WTC11 (cell line): ENCODE measurements at regions not wholly inside any gene's neighbourhood (a gene's known extent, or its start where the extent isn't known, plus 50 kb on each side); places are given as distances from the start of the nearest gene placed in this dataset.

Experiments
- ATAC-seq: fragments of 200-7000 bp; cut with Tn5 transposase; 2 replicates; pipeline ENCODE4 v1.10.0; 2021; ENCODE audit warnings: mild to moderate bottlenecking, moderate library complexity
- CTCF ChIA-PET: fragments of 300-600 bp; sonication (Branson Sonifier 250); formaldehyde crosslinking; loops from one replicate; lab custom pipeline; 2021; ENCODE audit warnings: antibody characterized with exemption; lab: Charles Lee
- POLR2A ChIA-PET: fragments of 350-600 bp; sonication (Branson Sonifier 250); formaldehyde crosslinking; loops from one replicate; lab custom pipeline; 2021; ENCODE audit warnings: antibody characterized with exemption; lab: Charles Lee
- DNase-seq: peaks from one replicate; pipeline ENCODE4 v3.0.0; 2021; ENCODE audit warnings: low spot score
- H3K27ac Mint-ChIP-seq: 2 replicates; pipeline ENCODE4 v1.8.0; 2021; ENCODE audit warnings: mixed read lengths
- H3K27me3 Mint-ChIP-seq: 2 replicates; pipeline ENCODE4 v1.8.0; 2021; ENCODE audit warnings: low read depth, mild to moderate bottlenecking, moderate library complexity, mixed read lengths
- H3K36me3 Mint-ChIP-seq: 2 replicates; pipeline ENCODE4 v1.8.0; 2021; ENCODE audit warnings: mixed read lengths
- H3K4me1 Mint-ChIP-seq: 2 replicates; pipeline ENCODE4 v1.8.0; 2022; ENCODE audit warnings: mixed read lengths
- H3K4me3 Mint-ChIP-seq: 2 replicates; pipeline ENCODE4 v1.8.0; 2021; ENCODE audit warnings: mild to moderate bottlenecking, moderate library complexity, mixed read lengths
- H3K9me3 Mint-ChIP-seq: 2 replicates; pipeline ENCODE4 v1.8.0; 2021; ENCODE audit warnings: mixed read lengths
- CBFB ChIP-seq: sonication (generic); formaldehyde crosslinking; IDR thresholded peaks from 2 replicates; pipeline ENCODE4 v1.8.1; 2022; ENCODE audit warnings: mild to moderate bottlenecking, low read depth, missing genetic modification reagents
- CREB1 ChIP-seq: sonication (generic); formaldehyde crosslinking; IDR thresholded peaks from 2 replicates; pipeline ENCODE4 v1.8.0; 2023; ENCODE audit warnings: mild to moderate bottlenecking, missing genetic modification reagents
- FOXP1 ChIP-seq: sonication (generic); formaldehyde crosslinking; IDR thresholded peaks from 2 replicates; pipeline ENCODE4 v1.8.0; 2022; ENCODE audit warnings: missing genetic modification reagents, mild to moderate bottlenecking, moderate library complexity, borderline replicate concordance
- GRHL2 ChIP-seq: fragments of 250-450 bp; sonication (Bioruptor Pico); IDR thresholded peaks from 2 replicates; pipeline ENCODE4 v1.8.0; 2022; ENCODE audit warnings: mild to moderate bottlenecking, moderate library complexity; ENCODE audit not compliant: insufficient replicate concordance, severe bottlenecking
- HMGA2 ChIP-seq: fragments of 250-450 bp; sonication (Bioruptor Pico); IDR thresholded peaks from 2 replicates; pipeline ENCODE4 v1.4.0; 2021; ENCODE audit warnings: mild to moderate bottlenecking, moderate library complexity
- JAZF1 ChIP-seq: fragments of 250-450 bp; sonication (Bioruptor Pico); IDR thresholded peaks from 2 replicates; pipeline ENCODE4 v1.9.0; 2021; ENCODE audit warnings: moderate library complexity, mild to moderate bottlenecking, inconsistent platforms
- NFATC4 ChIP-seq: fragments of 250-450 bp; sonication (Bioruptor Pico); IDR thresholded peaks from 2 replicates; pipeline ENCODE4 v1.9.0; 2021; ENCODE audit warnings: mild to moderate bottlenecking
- NR2C2 ChIP-seq: sonication (generic); formaldehyde crosslinking; IDR thresholded peaks from 2 replicates; pipeline ENCODE4 v1.8.0; 2022; ENCODE audit warnings: mild to moderate bottlenecking, missing genetic modification reagents
- RELA ChIP-seq: sonication (generic); formaldehyde crosslinking; IDR thresholded peaks from 2 replicates; pipeline ENCODE4 v1.8.1; 2022; ENCODE audit warnings: missing genetic modification reagents, mild to moderate bottlenecking, borderline replicate concordance
- TCF7 ChIP-seq: sonication (generic); formaldehyde crosslinking; IDR thresholded peaks from 2 replicates; pipeline ENCODE4 v1.8.0; 2022; ENCODE audit warnings: mild to moderate bottlenecking, low read depth, missing genetic modification reagents, moderate library complexity
- ZNF219 ChIP-seq: sonication (generic); formaldehyde crosslinking; IDR thresholded peaks from 2 replicates; pipeline ENCODE4 v1.8.0; 2023; ENCODE audit warnings: missing genetic modification reagents, mild to moderate bottlenecking, borderline replicate concordance
- ZNF263 ChIP-seq: sonication (generic); formaldehyde crosslinking; IDR thresholded peaks from 2 replicates; pipeline ENCODE4 v1.8.1; 2022; ENCODE audit warnings: low read depth, mild to moderate bottlenecking, moderate library complexity, missing genetic modification reagents
- ZNF317 ChIP-seq: sonication (generic); formaldehyde crosslinking; IDR thresholded peaks from 2 replicates; pipeline ENCODE4 v1.8.1; 2023; ENCODE audit warnings: low read depth, mild to moderate bottlenecking, moderate library complexity, missing genetic modification reagents, borderline replicate concordance
- ZNF396 ChIP-seq: fragments of 250-450 bp; sonication (Bioruptor Pico); IDR thresholded peaks from 2 replicates; pipeline ENCODE4 v1.8.0; 2021; ENCODE audit warnings: mild to moderate bottlenecking, moderate library complexity, borderline replicate concordance
- TF ChIP-seq, protein P1 (sequence below): sonication (generic); formaldehyde crosslinking; IDR thresholded peaks from 2 replicates; pipeline ENCODE4 v1.8.0; 2022; ENCODE audit warnings: mild to moderate bottlenecking, missing genetic modification reagents
- TF ChIP-seq, protein P2 (sequence below): sonication (generic); formaldehyde crosslinking; IDR thresholded peaks from 2 replicates; pipeline ENCODE4 v1.8.0; 2022; ENCODE audit warnings: mild to moderate bottlenecking, missing genetic modification reagents
- TF ChIP-seq, protein P3 (sequence below): sonication (generic); formaldehyde crosslinking; IDR thresholded peaks from 2 replicates; pipeline ENCODE4 v1.8.0; 2022; ENCODE audit warnings: mild to moderate bottlenecking, missing genetic modification reagents
- TF ChIP-seq, protein P4 (sequence below): fragments of 200-600 bp; IDR thresholded peaks from 2 replicates; pipeline ENCODE4 v1.8.0; 2022; ENCODE audit warnings: antibody characterized with exemption
- TF ChIP-seq, protein P5 (sequence below): fragments of 250-450 bp; sonication (Bioruptor Pico); conservative IDR thresholded peaks from 2 replicates; pipeline ENCODE4 v1.9.0; 2021; ENCODE audit warnings: mild to moderate bottlenecking
- TF ChIP-seq, protein P6 (sequence below): sonication (generic); formaldehyde crosslinking; IDR thresholded peaks from 2 replicates; pipeline ENCODE4 v1.8.0; 2023; ENCODE audit warnings: missing genetic modification reagents
- TF ChIP-seq, protein P7 (sequence below): sonication (generic); formaldehyde crosslinking; IDR thresholded peaks from 2 replicates; pipeline ENCODE4 v1.8.0; 2022; ENCODE audit warnings: missing genetic modification reagents
- TF ChIP-seq, protein P8 (sequence below): sonication (generic); formaldehyde crosslinking; conservative IDR thresholded peaks from 2 replicates; pipeline ENCODE4 v1.8.1; 2022; ENCODE audit warnings: mild to moderate bottlenecking, missing genetic modification reagents

DNA sequence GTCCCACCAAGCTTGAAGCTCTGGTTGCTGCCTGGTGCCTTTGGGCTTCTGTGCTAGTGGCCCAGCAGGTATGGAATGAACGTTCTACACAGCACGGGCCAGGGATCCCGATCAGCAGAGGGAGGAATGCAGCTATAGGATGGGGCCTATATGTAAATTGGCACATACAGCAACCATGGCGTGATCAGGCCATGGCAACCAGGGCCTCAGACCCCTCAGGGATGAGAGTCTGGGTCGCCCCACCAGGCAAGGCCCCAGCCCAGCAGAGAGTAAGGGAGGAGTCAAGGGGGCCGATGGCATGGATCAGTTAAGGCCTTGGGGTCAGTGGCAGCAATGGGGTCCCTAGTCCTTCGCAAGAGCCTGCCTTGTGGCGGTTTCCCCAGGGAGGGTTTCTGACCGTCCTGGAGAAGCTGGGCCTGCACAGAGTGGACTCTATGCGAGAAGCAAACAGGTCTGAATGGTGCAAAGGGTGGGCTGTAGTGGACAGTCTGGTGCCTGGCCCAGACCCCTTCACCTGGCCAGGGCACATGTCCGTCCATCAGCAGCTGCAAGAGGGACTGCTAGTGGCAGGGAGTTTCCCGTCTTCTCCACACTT, 98.2 kb upstream of the SLC22A11 start:
- H3K27ac Mint-ChIP-seq = no peak overlapping the region
- H3K4me1 Mint-ChIP-seq = peaks cover 16% of the 10 kb centered on the region
- ATAC-seq = no peak
- CTCF ChIA-PET = interaction anchor here (0.9 to 3.2 kb wide), 4 partner anchors 9 to 193 kb away, joined by 3 to 41 read pairs (median 6); no protein-coding TSS in a partner anchor
- TF ChIP-seq TCF7 (CRISPR knock-in tag) (no peak), JAZF1 (CRISPR knock-in tag) (no peak)
- TF ChIP-seq, protein P1, sequence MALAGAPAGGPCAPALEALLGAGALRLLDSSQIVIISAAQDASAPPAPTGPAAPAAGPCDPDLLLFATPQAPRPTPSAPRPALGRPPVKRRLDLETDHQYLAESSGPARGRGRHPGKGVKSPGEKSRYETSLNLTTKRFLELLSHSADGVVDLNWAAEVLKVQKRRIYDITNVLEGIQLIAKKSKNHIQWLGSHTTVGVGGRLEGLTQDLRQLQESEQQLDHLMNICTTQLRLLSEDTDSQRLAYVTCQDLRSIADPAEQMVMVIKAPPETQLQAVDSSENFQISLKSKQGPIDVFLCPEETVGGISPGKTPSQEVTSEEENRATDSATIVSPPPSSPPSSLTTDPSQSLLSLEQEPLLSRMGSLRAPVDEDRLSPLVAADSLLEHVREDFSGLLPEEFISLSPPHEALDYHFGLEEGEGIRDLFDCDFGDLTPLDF (CRISPR knock-in tag) = no peak
- TF ChIP-seq, protein P2, sequence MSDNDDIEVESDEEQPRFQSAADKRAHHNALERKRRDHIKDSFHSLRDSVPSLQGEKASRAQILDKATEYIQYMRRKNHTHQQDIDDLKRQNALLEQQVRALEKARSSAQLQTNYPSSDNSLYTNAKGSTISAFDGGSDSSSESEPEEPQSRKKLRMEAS (CRISPR knock-in tag) = no peak
- TF ChIP-seq, protein P3, sequence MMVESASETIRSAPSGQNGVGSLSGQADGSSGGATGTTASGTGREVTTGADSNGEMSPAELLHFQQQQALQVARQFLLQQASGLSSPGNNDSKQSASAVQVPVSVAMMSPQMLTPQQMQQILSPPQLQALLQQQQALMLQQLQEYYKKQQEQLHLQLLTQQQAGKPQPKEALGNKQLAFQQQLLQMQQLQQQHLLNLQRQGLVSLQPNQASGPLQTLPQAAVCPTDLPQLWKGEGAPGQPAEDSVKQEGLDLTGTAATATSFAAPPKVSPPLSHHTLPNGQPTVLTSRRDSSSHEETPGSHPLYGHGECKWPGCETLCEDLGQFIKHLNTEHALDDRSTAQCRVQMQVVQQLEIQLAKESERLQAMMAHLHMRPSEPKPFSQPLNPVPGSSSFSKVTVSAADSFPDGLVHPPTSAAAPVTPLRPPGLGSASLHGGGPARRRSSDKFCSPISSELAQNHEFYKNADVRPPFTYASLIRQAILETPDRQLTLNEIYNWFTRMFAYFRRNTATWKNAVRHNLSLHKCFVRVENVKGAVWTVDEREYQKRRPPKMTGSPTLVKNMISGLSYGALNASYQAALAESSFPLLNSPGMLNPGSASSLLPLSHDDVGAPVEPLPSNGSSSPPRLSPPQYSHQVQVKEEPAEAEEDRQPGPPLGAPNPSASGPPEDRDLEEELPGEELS (CRISPR knock-in tag) = no peak
- TF ChIP-seq, all 79 proteins: peak for 0
- Mint-ChIP-seq H3K4me3 (no peak overlapping the region), H3K27me3 (peaks cover 60% of the 10 kb centered on the region), H3K9me3 (no peaks in the 10 kb centered on the region), H3K36me3 (no peaks in the 10 kb centered on the region)
- POLR2A ChIA-PET = interaction anchor here (1.2 kb wide), 1 partner anchor 8 kb away, joined by 4 read pairs; no protein-coding TSS in a partner anchor
- no peak for DNase-seq

DNA sequence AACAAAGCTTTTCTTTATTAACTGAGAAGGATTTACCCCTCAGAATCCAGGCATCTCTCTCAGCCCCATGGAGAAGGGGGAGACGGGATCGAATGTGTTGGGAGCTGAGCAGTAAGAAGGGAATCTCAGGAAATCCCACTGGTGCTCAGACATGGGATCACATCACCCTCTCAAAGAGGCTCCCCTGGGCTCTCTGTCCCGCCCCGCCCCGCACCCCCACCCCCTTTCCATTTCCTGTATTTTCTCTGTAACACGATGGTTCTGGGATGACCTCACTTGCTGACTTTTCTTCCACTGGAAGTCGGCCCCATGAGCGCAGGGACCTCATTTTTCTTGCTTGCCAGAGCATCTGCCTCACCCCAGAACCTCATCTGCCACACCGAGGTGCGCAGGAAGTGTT, 96.7 kb upstream of the SLC22A11 start:
- ATAC-seq = peak; percentile 43; the same call in 1 of the 2 replicates
- Mint-ChIP-seq H3K36me3 (no peaks in the 10 kb centered on the region), H3K4me1 (peaks cover 16% of the 10 kb centered on the region), H3K27ac (no peak overlapping the region), H3K9me3 (no peaks in the 10 kb centered on the region), H3K4me3 (no peak overlapping the region), H3K27me3 (peaks cover 51% of the 10 kb centered on the region)
- no peak for DNase-seq
- ChIA-PET CTCF (interaction anchor here (0.8 to 3.2 kb wide), 5 partner anchors 10 to 230 kb away, joined by 4 to 41 read pairs (median 6); no protein-coding TSS in a partner anchor), POLR2A (no interaction called here)
- TF ChIP-seq GRHL2 (CRISPR knock-in tag) = no peak
- TF ChIP-seq ZNF219 = no peak
- TF ChIP-seq FOXP1 (CRISPR knock-in tag) = no peak
- no peak for TF ChIP-seq ZNF317 (CRISPR knock-in tag)
- TF ChIP-seq, protein P4, sequence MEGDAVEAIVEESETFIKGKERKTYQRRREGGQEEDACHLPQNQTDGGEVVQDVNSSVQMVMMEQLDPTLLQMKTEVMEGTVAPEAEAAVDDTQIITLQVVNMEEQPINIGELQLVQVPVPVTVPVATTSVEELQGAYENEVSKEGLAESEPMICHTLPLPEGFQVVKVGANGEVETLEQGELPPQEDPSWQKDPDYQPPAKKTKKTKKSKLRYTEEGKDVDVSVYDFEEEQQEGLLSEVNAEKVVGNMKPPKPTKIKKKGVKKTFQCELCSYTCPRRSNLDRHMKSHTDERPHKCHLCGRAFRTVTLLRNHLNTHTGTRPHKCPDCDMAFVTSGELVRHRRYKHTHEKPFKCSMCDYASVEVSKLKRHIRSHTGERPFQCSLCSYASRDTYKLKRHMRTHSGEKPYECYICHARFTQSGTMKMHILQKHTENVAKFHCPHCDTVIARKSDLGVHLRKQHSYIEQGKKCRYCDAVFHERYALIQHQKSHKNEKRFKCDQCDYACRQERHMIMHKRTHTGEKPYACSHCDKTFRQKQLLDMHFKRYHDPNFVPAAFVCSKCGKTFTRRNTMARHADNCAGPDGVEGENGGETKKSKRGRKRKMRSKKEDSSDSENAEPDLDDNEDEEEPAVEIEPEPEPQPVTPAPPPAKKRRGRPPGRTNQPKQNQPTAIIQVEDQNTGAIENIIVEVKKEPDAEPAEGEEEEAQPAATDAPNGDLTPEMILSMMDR = no peak
- no peak for TF ChIP-seq NR2C2 (CRISPR knock-in tag)
- TF ChIP-seq RELA = no peak
- TF ChIP-seq, protein P5, sequence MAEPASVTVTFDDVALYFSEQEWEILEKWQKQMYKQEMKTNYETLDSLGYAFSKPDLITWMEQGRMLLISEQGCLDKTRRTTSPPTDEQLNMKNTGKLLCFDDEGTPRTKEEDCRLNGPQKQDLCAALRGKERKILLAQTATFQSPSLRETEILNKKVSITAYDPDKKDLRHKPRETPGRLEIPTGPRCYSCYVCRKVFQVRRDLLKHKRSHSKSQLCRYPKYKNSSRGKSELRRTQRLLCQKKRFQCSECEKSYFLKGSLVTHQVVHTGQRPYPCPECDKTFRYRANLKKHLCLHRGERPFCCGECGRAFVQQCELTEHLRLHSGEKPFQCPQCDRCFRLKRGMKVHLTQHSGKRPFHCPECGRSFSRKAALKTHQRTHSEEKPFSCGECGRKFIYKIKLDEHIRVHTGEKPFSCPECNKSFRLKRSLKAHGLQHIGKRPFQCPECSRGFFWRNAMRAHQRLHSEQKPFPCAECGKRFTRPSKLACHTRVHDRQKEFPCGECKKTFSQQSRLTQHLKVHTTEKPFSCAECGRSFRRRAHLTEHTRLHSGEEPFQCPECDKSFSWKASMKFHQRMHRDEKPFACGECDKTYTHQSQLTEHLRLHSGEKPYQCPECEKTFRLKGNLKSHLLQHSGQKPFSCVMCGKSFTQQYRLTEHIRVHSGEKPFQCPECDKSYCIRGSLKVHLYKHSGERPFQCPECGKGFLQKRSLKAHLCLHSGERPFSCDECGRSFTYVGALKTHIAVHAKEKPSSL (CRISPR knock-in tag) = no peak
- TF ChIP-seq HMGA2 (CRISPR knock-in tag) = no peak
- TF ChIP-seq ZNF263 (CRISPR knock-in tag) = no peak
- TF ChIP-seq, protein P6, sequence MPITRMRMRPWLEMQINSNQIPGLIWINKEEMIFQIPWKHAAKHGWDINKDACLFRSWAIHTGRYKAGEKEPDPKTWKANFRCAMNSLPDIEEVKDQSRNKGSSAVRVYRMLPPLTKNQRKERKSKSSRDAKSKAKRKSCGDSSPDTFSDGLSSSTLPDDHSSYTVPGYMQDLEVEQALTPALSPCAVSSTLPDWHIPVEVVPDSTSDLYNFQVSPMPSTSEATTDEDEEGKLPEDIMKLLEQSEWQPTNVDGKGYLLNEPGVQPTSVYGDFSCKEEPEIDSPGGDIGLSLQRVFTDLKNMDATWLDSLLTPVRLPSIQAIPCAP (CRISPR knock-in tag) = no peak
- TF ChIP-seq CBFB (CRISPR knock-in tag) = no peak
- TF ChIP-seq NFATC4 (CRISPR knock-in tag) = no peak
- TF ChIP-seq, protein P7, sequence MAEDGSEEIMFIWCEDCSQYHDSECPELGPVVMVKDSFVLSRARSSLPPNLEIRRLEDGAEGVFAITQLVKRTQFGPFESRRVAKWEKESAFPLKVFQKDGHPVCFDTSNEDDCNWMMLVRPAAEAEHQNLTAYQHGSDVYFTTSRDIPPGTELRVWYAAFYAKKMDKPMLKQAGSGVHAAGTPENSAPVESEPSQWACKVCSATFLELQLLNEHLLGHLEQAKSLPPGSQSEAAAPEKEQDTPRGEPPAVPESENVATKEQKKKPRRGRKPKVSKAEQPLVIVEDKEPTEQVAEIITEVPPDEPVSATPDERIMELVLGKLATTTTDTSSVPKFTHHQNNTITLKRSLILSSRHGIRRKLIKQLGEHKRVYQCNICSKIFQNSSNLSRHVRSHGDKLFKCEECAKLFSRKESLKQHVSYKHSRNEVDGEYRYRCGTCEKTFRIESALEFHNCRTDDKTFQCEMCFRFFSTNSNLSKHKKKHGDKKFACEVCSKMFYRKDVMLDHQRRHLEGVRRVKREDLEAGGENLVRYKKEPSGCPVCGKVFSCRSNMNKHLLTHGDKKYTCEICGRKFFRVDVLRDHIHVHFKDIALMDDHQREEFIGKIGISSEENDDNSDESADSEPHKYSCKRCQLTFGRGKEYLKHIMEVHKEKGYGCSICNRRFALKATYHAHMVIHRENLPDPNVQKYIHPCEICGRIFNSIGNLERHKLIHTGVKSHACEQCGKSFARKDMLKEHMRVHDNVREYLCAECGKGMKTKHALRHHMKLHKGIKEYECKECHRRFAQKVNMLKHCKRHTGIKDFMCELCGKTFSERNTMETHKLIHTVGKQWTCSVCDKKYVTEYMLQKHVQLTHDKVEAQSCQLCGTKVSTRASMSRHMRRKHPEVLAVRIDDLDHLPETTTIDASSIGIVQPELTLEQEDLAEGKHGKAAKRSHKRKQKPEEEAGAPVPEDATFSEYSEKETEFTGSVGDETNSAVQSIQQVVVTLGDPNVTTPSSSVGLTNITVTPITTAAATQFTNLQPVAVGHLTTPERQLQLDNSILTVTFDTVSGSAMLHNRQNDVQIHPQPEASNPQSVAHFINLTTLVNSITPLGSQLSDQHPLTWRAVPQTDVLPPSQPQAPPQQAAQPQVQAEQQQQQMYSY (CRISPR knock-in tag) = no peak
- TF ChIP-seq, protein P8, sequence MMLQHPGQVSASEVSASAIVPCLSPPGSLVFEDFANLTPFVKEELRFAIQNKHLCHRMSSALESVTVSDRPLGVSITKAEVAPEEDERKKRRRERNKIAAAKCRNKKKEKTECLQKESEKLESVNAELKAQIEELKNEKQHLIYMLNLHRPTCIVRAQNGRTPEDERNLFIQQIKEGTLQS = no peak
- TF ChIP-seq ZNF396 = no peak
- TF ChIP-seq CREB1 (CRISPR knock-in tag) = no peak
